IPS-15b (cell line): ENCODE measurements at regions not wholly inside any gene's neighbourhood (a gene's known extent, or its start where the extent isn't known, plus 50 kb on each side); places are given as distances from the start of the nearest gene placed in this dataset.

Experiments
- H3K27me3 ChIP-seq: one replicate; pipeline ENCODE4 v1.6.1; 2013; ENCODE audit warnings: low read length; ENCODE audit not compliant: control insufficient read depth, insufficient read depth
- H3K36me3 ChIP-seq: one replicate; pipeline ENCODE4 v1.6.1; 2013; ENCODE audit warnings: low read length; ENCODE audit not compliant: control insufficient read depth, insufficient read depth
- H3K4me1 ChIP-seq: one replicate; pipeline ENCODE4 v1.6.1; 2013; ENCODE audit warnings: mild to moderate bottlenecking, low read length; ENCODE audit not compliant: control insufficient read depth, insufficient read depth
- H3K4me3 ChIP-seq: one replicate; pipeline ENCODE4 v1.5.1; 2013; ENCODE audit warnings: low read depth, low read length
- H3K9ac ChIP-seq: one replicate; pipeline ENCODE4 v1.6.1; 2013; ENCODE audit warnings: low read depth, mild to moderate bottlenecking, low read length
- H3K9me3 ChIP-seq: one replicate; pipeline ENCODE4 v1.6.1; 2013; ENCODE audit warnings: mild to moderate bottlenecking, low read length; ENCODE audit not compliant: control insufficient read depth, insufficient read depth

- no peaks in the 10 kb centered on the region for H3K36me3 ChIP-seq
- no peak overlapping the region for H3K9ac ChIP-seq
- H3K9me3 ChIP-seq = no peaks in the 10 kb centered on the region
- peaks cover 8% of the 10 kb centered on the region for H3K4me1 ChIP-seq
- no peaks in the 10 kb centered on the region for H3K27me3 ChIP-seq
- H3K4me3 ChIP-seq = no peak overlapping the region
Observed at GRCh38 chr5:118193194-118193905, 795.0 kb downstream of the DTWD2 start.

DNA sequence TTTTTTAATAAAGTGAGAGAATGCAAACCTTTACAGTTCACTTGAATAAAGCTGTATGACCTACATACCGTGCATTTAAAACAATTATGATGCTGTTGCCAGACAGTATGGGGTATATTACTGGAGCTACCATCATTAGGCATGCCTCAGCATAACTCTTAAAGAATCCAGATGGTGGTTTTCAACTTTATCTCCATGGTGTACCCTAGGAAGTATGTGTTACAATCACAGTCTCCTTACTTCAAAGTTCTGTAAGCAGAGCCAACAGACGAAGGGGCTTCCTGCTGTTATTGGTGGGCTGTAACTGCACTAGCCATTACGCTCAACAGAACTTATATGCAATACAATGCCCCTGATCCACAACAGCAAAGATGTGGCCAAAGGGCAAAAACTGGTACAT, 803.3 kb downstream of the DTWD2 start:
- Histone ChIP-seq H3K36me3 (no peaks in the 10 kb centered on the region), H3K9ac (no peak overlapping the region), H3K9me3 (no peaks in the 10 kb centered on the region), H3K4me3 (no peak overlapping the region), H3K27me3 (no peaks in the 10 kb centered on the region), H3K4me1 (no peaks in the 10 kb centered on the region)

DNA sequence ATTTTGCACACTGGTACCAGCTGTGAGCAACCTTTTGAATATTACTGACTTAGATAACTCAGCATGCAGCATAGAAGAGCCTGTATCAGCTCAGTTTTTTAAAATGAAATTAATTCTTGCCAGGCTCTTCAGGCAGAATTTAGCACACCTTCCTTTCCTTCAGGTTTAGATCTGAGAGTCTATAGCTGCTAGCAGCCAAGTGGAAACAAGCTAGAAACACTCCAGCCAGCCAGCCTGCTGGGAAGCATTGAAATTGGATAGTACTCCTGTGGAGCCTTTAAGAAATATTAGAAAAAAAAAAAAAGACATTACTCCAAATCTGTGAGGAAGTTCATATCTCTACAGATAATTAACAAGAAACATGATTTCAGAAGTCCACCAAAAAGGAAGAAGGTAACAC, 812.2 kb downstream of the DTWD2 start:
- H3K9me3 ChIP-seq = no peaks in the 10 kb centered on the region
- no peak overlapping the region for H3K9ac ChIP-seq
- H3K4me1 ChIP-seq = no peaks in the 10 kb centered on the region
- H3K36me3 ChIP-seq = no peaks in the 10 kb centered on the region
- H3K27me3 ChIP-seq = no peaks in the 10 kb centered on the region
- H3K4me3 ChIP-seq = no peak overlapping the region

GRCh38 chr5:118174671-118175070, 813.7 kb downstream of the DTWD2 start:
- Histone ChIP-seq H3K4me3 (no peak overlapping the region), H3K36me3 (no peaks in the 10 kb centered on the region), H3K9me3 (no peaks in the 10 kb centered on the region), H3K27me3 (no peaks in the 10 kb centered on the region), H3K4me1 (no peaks in the 10 kb centered on the region), H3K9ac (no peak overlapping the region)

GRCh38 chr5:118173340-118173739, 815.0 kb downstream of the DTWD2 start:
- Histone ChIP-seq H3K9ac (no peak overlapping the region), H3K9me3 (no peaks in the 10 kb centered on the region), H3K4me3 (no peak overlapping the region), H3K36me3 (no peaks in the 10 kb centered on the region), H3K27me3 (no peaks in the 10 kb centered on the region), H3K4me1 (no peaks in the 10 kb centered on the region)

- Histone ChIP-seq H3K36me3 (no peaks in the 10 kb centered on the region), H3K9ac (no peak overlapping the region), H3K9me3 (no peaks in the 10 kb centered on the region), H3K4me1 (no peaks in the 10 kb centered on the region), H3K27me3 (no peaks in the 10 kb centered on the region), H3K4me3 (no peak overlapping the region)
Observed at GRCh38 chr5:118165619-118166018, 822.7 kb downstream of the DTWD2 start.

DNA sequence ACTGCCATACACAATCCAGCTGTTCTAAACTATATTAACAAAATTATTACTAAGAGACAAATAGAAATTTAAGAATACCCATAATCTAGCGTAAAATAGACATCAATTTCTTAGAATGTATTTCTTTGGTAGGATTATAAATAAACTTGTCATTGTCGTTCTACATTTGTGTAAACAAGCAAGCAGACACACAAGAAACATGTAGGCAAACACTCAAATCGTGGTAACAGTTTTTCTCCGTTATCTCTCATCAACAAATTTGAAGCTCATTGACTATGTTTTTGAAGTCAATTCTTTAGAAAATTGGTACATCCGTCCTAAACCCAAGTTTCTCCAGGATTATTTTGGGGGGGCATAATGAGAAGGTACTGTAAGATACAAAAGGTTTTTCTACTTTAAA, 832.2 kb downstream of the DTWD2 start:
- H3K27me3 ChIP-seq = no peaks in the 10 kb centered on the region
- H3K4me1 ChIP-seq = peaks cover 2% of the 10 kb centered on the region
- no peaks in the 10 kb centered on the region for H3K9me3 ChIP-seq
- no peak overlapping the region for H3K4me3 ChIP-seq
- no peaks in the 10 kb centered on the region for H3K36me3 ChIP-seq
- H3K9ac ChIP-seq = no peak overlapping the region

- Histone ChIP-seq H3K9ac (no peak overlapping the region), H3K4me3 (no peak overlapping the region), H3K4me1 (no peaks in the 10 kb centered on the region), H3K36me3 (no peaks in the 10 kb centered on the region), H3K27me3 (no peaks in the 10 kb centered on the region), H3K9me3 (no peaks in the 10 kb centered on the region)
Observed at GRCh38 chr5:118146824-118147223, 841.5 kb downstream of the DTWD2 start.

- no peak overlapping the region for H3K9ac ChIP-seq
- H3K36me3 ChIP-seq = no peaks in the 10 kb centered on the region
- no peak overlapping the region for H3K4me3 ChIP-seq
- no peaks in the 10 kb centered on the region for H3K4me1 ChIP-seq
- no peaks in the 10 kb centered on the region for H3K27me3 ChIP-seq
- no peaks in the 10 kb centered on the region for H3K9me3 ChIP-seq
Observed at GRCh38 chr5:118144540-118144939, 843.8 kb downstream of the DTWD2 start.

- Histone ChIP-seq H3K9me3 (no peaks in the 10 kb centered on the region), H3K36me3 (no peaks in the 10 kb centered on the region), H3K4me1 (no peaks in the 10 kb centered on the region), H3K9ac (no peak overlapping the region), H3K27me3 (no peaks in the 10 kb centered on the region), H3K4me3 (no peak overlapping the region)
Observed at GRCh38 chr5:118139361-118139760, 849.0 kb downstream of the DTWD2 start.

DNA sequence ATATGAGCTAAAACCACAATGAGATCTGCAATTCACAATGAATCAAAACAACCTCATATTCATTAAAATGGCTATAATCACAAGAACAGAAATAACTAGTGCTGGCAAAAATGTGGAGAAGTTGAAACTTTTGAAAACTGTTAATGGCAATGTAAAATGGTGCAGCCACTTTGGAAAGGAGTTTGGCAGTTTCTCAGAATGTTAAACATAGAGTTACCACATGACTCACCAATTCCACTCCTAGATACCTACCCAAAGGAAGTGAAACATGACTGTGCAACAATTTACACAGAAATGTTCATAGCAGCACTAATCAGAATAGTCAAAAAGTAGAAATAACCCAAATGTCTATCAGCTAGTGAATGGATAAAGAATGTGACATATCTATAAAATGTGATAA, 862.2 kb downstream of the DTWD2 start:
- Histone ChIP-seq H3K9me3 (no peaks in the 10 kb centered on the region), H3K27me3 (no peaks in the 10 kb centered on the region), H3K9ac (no peak overlapping the region), H3K4me1 (no peaks in the 10 kb centered on the region), H3K36me3 (no peaks in the 10 kb centered on the region), H3K4me3 (no peak overlapping the region)

DNA sequence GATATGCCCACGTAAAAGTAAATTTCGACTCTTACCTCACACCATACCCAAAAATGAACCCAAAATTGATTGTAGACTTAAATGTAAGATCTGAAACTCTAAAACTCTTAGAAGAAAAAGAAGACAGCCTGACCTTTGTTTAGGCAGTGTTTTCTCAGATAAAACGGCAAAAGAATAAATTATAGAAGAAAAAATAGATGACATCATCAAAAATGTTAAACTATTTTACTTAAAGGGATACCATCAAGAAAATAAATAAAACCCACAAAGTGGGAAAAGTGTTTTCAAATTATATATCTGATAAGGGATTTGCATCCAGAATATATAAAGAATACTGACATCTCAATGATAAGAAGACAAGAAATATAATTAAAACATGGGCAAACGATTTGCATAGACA, 862.7 kb downstream of the DTWD2 start:
- Histone ChIP-seq H3K9ac (no peak overlapping the region), H3K36me3 (no peaks in the 10 kb centered on the region), H3K4me3 (no peak overlapping the region), H3K4me1 (no peaks in the 10 kb centered on the region), H3K9me3 (no peaks in the 10 kb centered on the region), H3K27me3 (no peaks in the 10 kb centered on the region)
